A549 (cell line): ENCODE measurements at regions not wholly inside any gene's neighbourhood (a gene's known extent, or its start where the extent isn't known, plus 50 kb on each side); places are given as distances from the start of the nearest gene placed in this dataset.

ENCODE experiments used
- ATAC-seq, 2 experiments: fragments of 200-7000 bp in 1 of 2; fragments of >200 bp in 1 of 2; cut with Nextera tagmentation in 1 of 2; cut with Tn5 transposase in 1 of 2; 3 replicates each; pipeline versions ENCODE4 v1.8.0 to v1.9.1; 2018 to 2020; ENCODE audit warnings: mild to moderate bottlenecking in 1 of 2, moderate library complexity in 1 of 2
- CTCF ChIA-PET: fragments of 300-600 bp; sonication (Branson Sonifier 250); formaldehyde crosslinking; extraction: SDS; loops from one replicate; lab custom pipeline; 2021; ENCODE audit warnings: antibody characterized with exemption, inconsistent platforms; lab: Yijun Ruan, JAX
- POLR2A ChIA-PET: fragments of 350-600 bp; formaldehyde crosslinking; extraction: SDS; loops from one replicate; lab custom pipeline; 2021; ENCODE audit warnings: antibody characterized with exemption, inconsistent platforms; lab: Yijun Ruan, JAX
- DNase-seq, 2 experiments: peaks; one replicate each; pipeline versions ENCODE4 v3.0.0 to v3.0.0-alpha.2; 2011 to 2016; ENCODE audit warnings: low read depth in 1 of 2, low spot score in 1 of 2
- FAIRE-seq: peaks from 2 replicates; lab custom pipeline; 2011; peaks lifted over from hg19 to GRCh38; lab: Jason Lieb, UNC
- H3K27ac ChIP-seq, 2 experiments: fragments of >200 bp; sonication (Bioruptor Twin); formaldehyde crosslinking; 3 replicates each; pipeline ENCODE4 v1.5.1; 2016 to 2017
- H3K4me1 ChIP-seq: fragments of >200 bp; sonication (Bioruptor Twin); formaldehyde crosslinking; 3 replicates; pipeline ENCODE4 v1.6.1; 2016
- H3K4me2 ChIP-seq: fragments of >200 bp; sonication (Bioruptor Twin); formaldehyde crosslinking; 3 replicates; pipeline ENCODE4 v1.6.1; 2016
- H3K4me3 ChIP-seq: fragments of >200 bp; sonication (Bioruptor Twin); formaldehyde crosslinking; 3 replicates; pipeline ENCODE4 v1.5.1; 2016
- H3K9me3 ChIP-seq: fragments of >200 bp; sonication (Bioruptor Twin); formaldehyde crosslinking; 3 replicates; pipeline ENCODE4 v1.6.1; 2016
- CBX8 ChIP-seq: fragments of 200-600 bp; sonication (generic); IDR thresholded peaks from 2 replicates; pipeline ENCODE4 v1.6.1; 2016
- EHMT2 ChIP-seq: fragments of 200-600 bp; sonication (generic); IDR thresholded peaks from 2 replicates; pipeline ENCODE4 v1.6.1; 2016; ENCODE audit warnings: antibody characterized with exemption, low read depth, mild to moderate bottlenecking, moderate library complexity
- FOSB ChIP-seq: fragments of 250-450 bp; sonication (Bioruptor Pico); IDR thresholded peaks from 2 replicates; pipeline ENCODE4 v1.5.0; 2020; ENCODE audit warnings: mild to moderate bottlenecking, moderate library complexity
- FOXS1 ChIP-seq: fragments of 250-450 bp; sonication (Bioruptor Pico); IDR thresholded peaks from 2 replicates; pipeline ENCODE4 v1.5.0; 2020; ENCODE audit warnings: mild to moderate bottlenecking, moderate library complexity
- GATA3 ChIP-seq: IDR thresholded peaks from 2 replicates; pipeline ENCODE4 v1.6.1; 2012; ENCODE audit warnings: borderline replicate concordance
- HOXA7 ChIP-seq: fragments of 250-450 bp; sonication (Bioruptor Pico); IDR thresholded peaks from 2 replicates; pipeline ENCODE4 v1.5.0; 2020; ENCODE audit warnings: mild to moderate bottlenecking, moderate library complexity
- JUNB ChIP-seq: fragments of >200 bp; sonication (Bioruptor Twin); formaldehyde crosslinking; IDR thresholded peaks from 2 replicates; pipeline ENCODE4 v1.6.1; 2016
- KDM5A ChIP-seq: fragments of 200-600 bp; sonication (generic); IDR thresholded peaks from 2 replicates; pipeline ENCODE4 v1.6.1; 2016; ENCODE audit warnings: antibody characterized with exemption, mild to moderate bottlenecking
- MYC ChIP-seq: IDR thresholded peaks from 2 replicates; pipeline ENCODE4 v1.6.1; 2012; ENCODE audit warnings: mild to moderate bottlenecking, inconsistent platforms, low read length, improper control_type of control experiment, borderline replicate concordance
- NFE2L2 ChIP-seq: fragments of 150-350 bp; conservative IDR thresholded peaks from 2 replicates; pipeline ENCODE4 v1.6.1; 2014; ENCODE audit warnings: low read length
- PHF8 ChIP-seq: fragments of 200-600 bp; sonication (generic); IDR thresholded peaks from 2 replicates; pipeline ENCODE4 v1.6.1; 2016; ENCODE audit warnings: low read depth, mild to moderate bottlenecking, antibody characterized with exemption, moderate library complexity, borderline replicate concordance
- RFX5 ChIP-seq: fragments of 450-650 bp; IDR thresholded peaks from 2 replicates; pipeline ENCODE4 v1.7.1; 2014; ENCODE audit warnings: antibody characterized with exemption, mild to moderate bottlenecking, moderate library complexity
- RNF2 ChIP-seq: fragments of 200-600 bp; sonication (generic); IDR thresholded peaks from 2 replicates; pipeline ENCODE4 v1.6.1; 2016; ENCODE audit warnings: low read depth, mild to moderate bottlenecking, antibody characterized with exemption, moderate library complexity, borderline replicate concordance
- SREBF2 ChIP-seq: fragments of 450-650 bp; IDR thresholded peaks from 2 replicates; pipeline ENCODE4 v1.6.1; 2014; ENCODE audit warnings: mild to moderate bottlenecking, moderate library complexity
- TFCP2L1 ChIP-seq: fragments of 250-450 bp; sonication (Bioruptor Pico); IDR thresholded peaks from 2 replicates; pipeline ENCODE4 v1.5.0; 2021; ENCODE audit warnings: mild to moderate bottlenecking
- ZFP36 ChIP-seq: fragments of 450-650 bp; IDR thresholded peaks from 2 replicates; pipeline ENCODE4 v1.6.1; 2014; ENCODE audit warnings: borderline replicate concordance; ENCODE audit not compliant: partially characterized antibody
- ZSCAN20 ChIP-seq: fragments of 250-450 bp; sonication (Bioruptor Pico); IDR thresholded peaks from 2 replicates; pipeline ENCODE4 v1.8.0; 2022; ENCODE audit warnings: mild to moderate bottlenecking, moderate library complexity
- WGBS: methylation state at CpG from one replicate; pipeline ENCODE4 v1.1.6; 2017; ENCODE audit errors: missing lambda C conversion rate; 5-methylcytosine and 5-hydroxymethylcytosine counted together
- TF ChIP-seq, protein P1 (sequence below): fragments of 200-600 bp; sonication (generic); IDR thresholded peaks from 2 replicates; pipeline ENCODE4 v1.6.1; 2016; ENCODE audit warnings: antibody characterized with exemption, mild to moderate bottlenecking, moderate library complexity
- TF ChIP-seq, protein P2 (sequence below): fragments of 250-450 bp; sonication (Bioruptor Pico); IDR thresholded peaks from 2 replicates; pipeline ENCODE4 v1.5.0; 2021; ENCODE audit warnings: mild to moderate bottlenecking, moderate library complexity, borderline replicate concordance
- TF ChIP-seq, protein P3 (sequence below): IDR thresholded peaks from 2 replicates; pipeline ENCODE4 v1.6.1; 2012; ENCODE audit warnings: low read depth, borderline replicate concordance
- TF ChIP-seq, protein P4 (sequence below): IDR thresholded peaks from 2 replicates; pipeline ENCODE4 v1.6.1; 2012
- TF ChIP-seq, protein P5 (sequence below): fragments of 250-450 bp; sonication (Bioruptor Pico); IDR thresholded peaks from 2 replicates; pipeline ENCODE4 v1.5.0; 2020; ENCODE audit warnings: low read depth, mild to moderate bottlenecking, moderate library complexity

DNA sequence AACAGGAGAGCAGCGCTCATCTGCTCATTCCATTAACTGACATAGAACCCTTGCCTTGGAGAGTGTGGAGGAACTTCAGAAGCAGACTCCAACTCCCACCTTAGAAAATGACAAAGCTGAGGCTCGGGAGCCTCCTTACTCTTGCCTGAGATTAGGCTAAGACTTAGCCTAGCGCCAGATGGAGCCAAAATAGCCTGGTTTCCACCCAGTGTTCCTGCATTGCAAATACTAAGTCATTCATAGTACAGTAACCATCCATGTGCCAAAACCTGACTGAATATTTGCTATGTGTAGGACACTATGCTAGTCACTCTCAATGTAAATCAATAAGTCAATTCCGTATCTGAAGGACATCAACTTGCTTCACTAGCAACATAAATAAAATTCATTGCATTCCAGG is 387.4 kb upstream of the CPEB2 start:
- FAIRE-seq = no peak
- 57% methylated on average over 4 of the region's 4 CpGs for WGBS
- H3K9me3 ChIP-seq = no peaks in the 10 kb centered on the region
- no peak overlapping the region for H3K27ac ChIP-seq
- ChIA-PET CTCF (interaction anchor here (1.0 kb wide), 1 partner anchor 10 kb away, joined by 3 read pairs; no protein-coding TSS in a partner anchor), POLR2A (no interaction called here)
- 0 out of 3 replicates have a peak, but pooled peaks cover 3% of the 10 kb centered on the region for H3K4me1 ChIP-seq
- no peak for TF ChIP-seq FOSB (CRISPR knock-in tag)
- TF ChIP-seq, protein P1, sequence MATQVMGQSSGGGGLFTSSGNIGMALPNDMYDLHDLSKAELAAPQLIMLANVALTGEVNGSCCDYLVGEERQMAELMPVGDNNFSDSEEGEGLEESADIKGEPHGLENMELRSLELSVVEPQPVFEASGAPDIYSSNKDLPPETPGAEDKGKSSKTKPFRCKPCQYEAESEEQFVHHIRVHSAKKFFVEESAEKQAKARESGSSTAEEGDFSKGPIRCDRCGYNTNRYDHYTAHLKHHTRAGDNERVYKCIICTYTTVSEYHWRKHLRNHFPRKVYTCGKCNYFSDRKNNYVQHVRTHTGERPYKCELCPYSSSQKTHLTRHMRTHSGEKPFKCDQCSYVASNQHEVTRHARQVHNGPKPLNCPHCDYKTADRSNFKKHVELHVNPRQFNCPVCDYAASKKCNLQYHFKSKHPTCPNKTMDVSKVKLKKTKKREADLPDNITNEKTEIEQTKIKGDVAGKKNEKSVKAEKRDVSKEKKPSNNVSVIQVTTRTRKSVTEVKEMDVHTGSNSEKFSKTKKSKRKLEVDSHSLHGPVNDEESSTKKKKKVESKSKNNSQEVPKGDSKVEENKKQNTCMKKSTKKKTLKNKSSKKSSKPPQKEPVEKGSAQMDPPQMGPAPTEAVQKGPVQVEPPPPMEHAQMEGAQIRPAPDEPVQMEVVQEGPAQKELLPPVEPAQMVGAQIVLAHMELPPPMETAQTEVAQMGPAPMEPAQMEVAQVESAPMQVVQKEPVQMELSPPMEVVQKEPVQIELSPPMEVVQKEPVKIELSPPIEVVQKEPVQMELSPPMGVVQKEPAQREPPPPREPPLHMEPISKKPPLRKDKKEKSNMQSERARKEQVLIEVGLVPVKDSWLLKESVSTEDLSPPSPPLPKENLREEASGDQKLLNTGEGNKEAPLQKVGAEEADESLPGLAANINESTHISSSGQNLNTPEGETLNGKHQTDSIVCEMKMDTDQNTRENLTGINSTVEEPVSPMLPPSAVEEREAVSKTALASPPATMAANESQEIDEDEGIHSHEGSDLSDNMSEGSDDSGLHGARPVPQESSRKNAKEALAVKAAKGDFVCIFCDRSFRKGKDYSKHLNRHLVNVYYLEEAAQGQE = no peak
- no peak for TF ChIP-seq PHF8
- no peak for TF ChIP-seq EHMT2
- TF ChIP-seq ZFP36 = no peak
- no peak for TF ChIP-seq RFX5
- TF ChIP-seq NFE2L2 = no peak
- no peak for TF ChIP-seq HOXA7
- no peak for ATAC-seq
- no peak overlapping the region for H3K4me3 ChIP-seq
- DNase-seq = no peak
- no peak overlapping the region for H3K4me2 ChIP-seq

DNA sequence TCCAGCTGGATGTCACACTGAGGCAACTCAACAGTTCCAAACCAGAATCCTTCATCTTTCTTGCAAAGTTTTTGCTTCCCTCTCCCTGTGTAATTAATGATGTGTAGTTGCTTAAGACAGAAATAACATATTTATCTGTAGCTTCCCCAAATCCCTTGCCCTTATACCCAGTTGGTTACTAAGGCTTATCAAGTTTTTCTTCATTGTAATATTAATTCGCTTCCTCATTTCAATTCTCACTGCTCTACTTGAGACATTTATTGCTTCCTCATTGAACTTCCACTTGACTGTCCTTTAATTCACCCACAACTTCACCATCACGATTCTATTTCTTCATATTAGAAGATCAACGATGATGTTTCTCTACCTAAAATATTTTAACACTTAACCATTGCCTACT is 386.6 kb upstream of the CPEB2 start:
- no peak for TF ChIP-seq CBX8
- TF ChIP-seq PHF8 = no peak
- no peak for TF ChIP-seq RNF2
- no peak for TF ChIP-seq NFE2L2
- no peak for TF ChIP-seq KDM5A
- no peak for TF ChIP-seq GATA3
- no peak for TF ChIP-seq RFX5
- no peak for TF ChIP-seq SREBF2
- TF ChIP-seq, protein P2, sequence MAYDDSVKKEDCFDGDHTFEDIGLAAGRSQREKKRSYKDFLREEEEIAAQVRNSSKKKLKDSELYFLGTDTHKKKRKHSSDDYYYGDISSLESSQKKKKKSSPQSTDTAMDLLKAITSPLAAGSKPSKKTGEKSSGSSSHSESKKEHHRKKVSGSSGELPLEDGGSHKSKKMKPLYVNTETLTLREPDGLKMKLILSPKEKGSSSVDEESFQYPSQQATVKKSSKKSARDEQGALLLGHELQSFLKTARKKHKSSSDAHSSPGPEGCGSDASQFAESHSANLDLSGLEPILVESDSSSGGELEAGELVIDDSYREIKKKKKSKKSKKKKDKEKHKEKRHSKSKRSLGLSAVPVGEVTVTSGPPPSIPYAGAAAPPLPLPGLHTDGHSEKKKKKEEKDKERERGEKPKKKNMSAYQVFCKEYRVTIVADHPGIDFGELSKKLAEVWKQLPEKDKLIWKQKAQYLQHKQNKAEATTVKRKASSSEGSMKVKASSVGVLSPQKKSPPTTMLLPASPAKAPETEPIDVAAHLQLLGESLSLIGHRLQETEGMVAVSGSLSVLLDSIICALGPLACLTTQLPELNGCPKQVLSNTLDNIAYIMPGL (CRISPR knock-in tag) = no peak
- no peak for TF ChIP-seq TFCP2L1
- TF ChIP-seq JUNB = no peak
- no peak for TF ChIP-seq ZFP36
- TF ChIP-seq, protein P3, sequence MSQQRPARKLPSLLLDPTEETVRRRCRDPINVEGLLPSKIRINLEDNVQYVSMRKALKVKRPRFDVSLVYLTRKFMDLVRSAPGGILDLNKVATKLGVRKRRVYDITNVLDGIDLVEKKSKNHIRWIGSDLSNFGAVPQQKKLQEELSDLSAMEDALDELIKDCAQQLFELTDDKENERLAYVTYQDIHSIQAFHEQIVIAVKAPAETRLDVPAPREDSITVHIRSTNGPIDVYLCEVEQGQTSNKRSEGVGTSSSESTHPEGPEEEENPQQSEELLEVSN = no peak
- TF ChIP-seq ZSCAN20 (CRISPR knock-in tag) = no peak
- TF ChIP-seq, protein P4, sequence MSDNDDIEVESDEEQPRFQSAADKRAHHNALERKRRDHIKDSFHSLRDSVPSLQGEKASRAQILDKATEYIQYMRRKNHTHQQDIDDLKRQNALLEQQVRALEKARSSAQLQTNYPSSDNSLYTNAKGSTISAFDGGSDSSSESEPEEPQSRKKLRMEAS = no peak
- TF ChIP-seq, protein P5, sequence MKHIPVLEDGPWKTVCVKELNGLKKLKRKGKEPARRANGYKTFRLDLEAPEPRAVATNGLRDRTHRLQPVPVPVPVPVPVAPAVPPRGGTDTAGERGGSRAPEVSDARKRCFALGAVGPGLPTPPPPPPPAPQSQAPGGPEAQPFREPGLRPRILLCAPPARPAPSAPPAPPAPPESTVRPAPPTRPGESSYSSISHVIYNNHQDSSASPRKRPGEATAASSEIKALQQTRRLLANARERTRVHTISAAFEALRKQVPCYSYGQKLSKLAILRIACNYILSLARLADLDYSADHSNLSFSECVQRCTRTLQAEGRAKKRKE = no peak
- no peak for TF ChIP-seq FOXS1 (CRISPR knock-in tag)
- no peak for TF ChIP-seq MYC
- H3K4me2 ChIP-seq = no peak overlapping the region
- H3K4me1 ChIP-seq = 0 out of 3 replicates have a peak, but pooled peaks cover 3% of the 10 kb centered on the region
- ChIA-PET CTCF (interaction anchor here (1.0 kb wide), 1 partner anchor 9 kb away, joined by 3 read pairs; no protein-coding TSS in a partner anchor), POLR2A (no interaction called here)
- ATAC-seq (no peak), DNase-seq (no peak), FAIRE-seq (no peak)
- H3K9me3 ChIP-seq = no peaks in the 10 kb centered on the region
- 50% methylated on average over 3 of the region's 3 CpGs for WGBS
- no peak overlapping the region for H3K4me3 ChIP-seq
- H3K27ac ChIP-seq = no peak overlapping the region
